ENCODE measurements at regions not wholly inside any gene's neighbourhood (a gene's known extent, or its start where the extent isn't known, plus 50 kb on each side); places are given as distances from the start of the nearest gene placed in this dataset.

GRCh38 chr6:134117409-134117808 lies 65.0 kb upstream of the SLC2A12 start:
- Mint-ChIP-seq H3K9me3 (ENCODE audit: low read depth, unreplicated experiment) (no peaks in the 10 kb centered on the region), H3K27ac (ENCODE audit: unreplicated experiment) (no peak overlapping the region)

DNA sequence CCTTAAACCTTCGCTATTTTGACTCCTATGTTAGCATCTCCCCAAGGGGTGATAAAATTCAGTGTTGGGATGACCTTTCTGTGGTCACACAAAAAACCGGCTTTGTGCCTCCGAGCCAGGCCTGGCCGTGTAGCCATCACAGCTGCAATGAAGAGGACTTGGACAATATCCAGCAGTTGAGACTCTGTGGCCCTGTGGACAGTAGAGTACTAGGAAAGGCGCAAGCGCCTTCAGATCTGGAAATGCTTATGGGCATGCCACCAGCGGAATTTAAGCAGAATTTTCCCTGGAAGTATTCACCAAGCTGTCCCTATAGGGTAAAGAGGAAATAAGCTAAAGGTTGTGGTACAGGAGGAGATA lies 63.3 kb upstream of the SLC2A12 start:
- Mint-ChIP-seq H3K27ac (ENCODE audit: unreplicated experiment) (no peak overlapping the region), H3K36me3 (ENCODE audit: insufficient read depth, unreplicated experiment) (peaks cover 6% of the 10 kb centered on the region), H3K4me3 (ENCODE audit: low read depth, unreplicated experiment) (no peak overlapping the region), H3K4me1 (ENCODE audit: low read depth, unreplicated experiment) (no peaks in the 10 kb centered on the region), H3K9me3 (ENCODE audit: low read depth, unreplicated experiment) (no peaks in the 10 kb centered on the region), H3K27me3 (ENCODE audit: unreplicated experiment) (peaks cover 23% of the 10 kb centered on the region)
- TF ChIP-seq, protein P1, sequence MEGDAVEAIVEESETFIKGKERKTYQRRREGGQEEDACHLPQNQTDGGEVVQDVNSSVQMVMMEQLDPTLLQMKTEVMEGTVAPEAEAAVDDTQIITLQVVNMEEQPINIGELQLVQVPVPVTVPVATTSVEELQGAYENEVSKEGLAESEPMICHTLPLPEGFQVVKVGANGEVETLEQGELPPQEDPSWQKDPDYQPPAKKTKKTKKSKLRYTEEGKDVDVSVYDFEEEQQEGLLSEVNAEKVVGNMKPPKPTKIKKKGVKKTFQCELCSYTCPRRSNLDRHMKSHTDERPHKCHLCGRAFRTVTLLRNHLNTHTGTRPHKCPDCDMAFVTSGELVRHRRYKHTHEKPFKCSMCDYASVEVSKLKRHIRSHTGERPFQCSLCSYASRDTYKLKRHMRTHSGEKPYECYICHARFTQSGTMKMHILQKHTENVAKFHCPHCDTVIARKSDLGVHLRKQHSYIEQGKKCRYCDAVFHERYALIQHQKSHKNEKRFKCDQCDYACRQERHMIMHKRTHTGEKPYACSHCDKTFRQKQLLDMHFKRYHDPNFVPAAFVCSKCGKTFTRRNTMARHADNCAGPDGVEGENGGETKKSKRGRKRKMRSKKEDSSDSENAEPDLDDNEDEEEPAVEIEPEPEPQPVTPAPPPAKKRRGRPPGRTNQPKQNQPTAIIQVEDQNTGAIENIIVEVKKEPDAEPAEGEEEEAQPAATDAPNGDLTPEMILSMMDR (IDR thresholded peaks at IDR 0.05; ENCODE audit: unreplicated experiment): no peak
- intact Hi-C loops (cut with micrococcal nuclease; ENCODE audit: unreplicated experiment): no loop called here
- CTCF ChIA-PET: no interaction called here
- no peak for DNase-seq
- BruUV-seq (replicated peaks): no TSS peak

More at GRCh38 chr6:134117409-134117808, 65.0 kb upstream of the SLC2A12 start:
- intact Hi-C loops (cut with micrococcal nuclease; ENCODE audit: unreplicated experiment): no loop called here
- H3K4me3 Mint-ChIP-seq (ENCODE audit: low read depth, unreplicated experiment): no peak overlapping the region
- H3K4me1 Mint-ChIP-seq (ENCODE audit: low read depth, unreplicated experiment): no peaks in the 10 kb centered on the region
- CTCF ChIA-PET: interaction anchor here (0.6 kb wide), 1 partner anchor 692 kb away, joined by 6 read pairs; no protein-coding TSS in a partner anchor
- TF ChIP-seq, protein P1 (IDR thresholded peaks at IDR 0.05; ENCODE audit: unreplicated experiment): no peak
- no TSS peak for BruUV-seq (replicated peaks)
- H3K36me3 Mint-ChIP-seq (ENCODE audit: insufficient read depth, unreplicated experiment): no peaks in the 10 kb centered on the region
- no peak for DNase-seq
- peaks cover 23% of the 10 kb centered on the region for H3K27me3 Mint-ChIP-seq (ENCODE audit: unreplicated experiment)

GRCh38 chr6:134114918-134115714 lies 62.7 kb upstream of the SLC2A12 start:
- Mint-ChIP-seq H3K27ac (ENCODE audit: unreplicated experiment) (no peak overlapping the region), H3K36me3 (ENCODE audit: insufficient read depth, unreplicated experiment) (peaks cover 7% of the 10 kb centered on the region), H3K4me3 (ENCODE audit: low read depth, unreplicated experiment) (no peak overlapping the region), H3K4me1 (ENCODE audit: low read depth, unreplicated experiment) (no peaks in the 10 kb centered on the region), H3K27me3 (ENCODE audit: unreplicated experiment) (peaks cover 23% of the 10 kb centered on the region), H3K9me3 (ENCODE audit: low read depth, unreplicated experiment) (no peaks in the 10 kb centered on the region)
- CTCF ChIA-PET: no interaction called here
- BruUV-seq (replicated peaks): no TSS peak
- TF ChIP-seq, protein P1 (IDR thresholded peaks at IDR 0.05; ENCODE audit: unreplicated experiment): no peak
- intact Hi-C loops (cut with micrococcal nuclease; ENCODE audit: unreplicated experiment): no loop called here
- DNase-seq: no peak

DNA sequence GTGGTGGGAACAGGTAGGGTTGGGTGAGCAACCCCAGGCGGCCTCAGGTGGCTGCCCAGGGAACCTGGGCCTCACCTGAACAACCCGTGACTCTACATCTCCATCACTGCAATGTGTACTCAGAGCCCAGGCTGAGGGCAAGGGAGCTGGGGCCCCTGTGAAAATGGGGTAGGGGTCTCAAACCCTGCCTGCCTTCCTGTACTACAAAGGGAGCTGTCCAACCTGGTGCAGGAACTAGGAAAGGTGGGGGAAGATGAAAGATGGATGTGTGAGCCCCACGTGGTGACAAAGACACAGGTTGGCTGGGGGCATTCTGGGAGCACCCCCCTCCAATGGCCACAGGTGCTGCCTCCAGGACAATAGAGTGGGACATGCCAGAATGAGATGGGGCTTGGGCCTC lies 62.1 kb upstream of the SLC2A12 start:
- H3K9me3 Mint-ChIP-seq (ENCODE audit: low read depth, unreplicated experiment): no peaks in the 10 kb centered on the region
- TF ChIP-seq, protein P1 (IDR thresholded peaks at IDR 0.05; ENCODE audit: unreplicated experiment): no peak
- intact Hi-C loops (cut with micrococcal nuclease; ENCODE audit: unreplicated experiment): no loop called here
- no peak overlapping the region for H3K4me3 Mint-ChIP-seq (ENCODE audit: low read depth, unreplicated experiment)
- no peak for DNase-seq
- peaks cover 23% of the 10 kb centered on the region for H3K27me3 Mint-ChIP-seq (ENCODE audit: unreplicated experiment)
- no TSS peak for BruUV-seq (replicated peaks)
- H3K27ac Mint-ChIP-seq (ENCODE audit: unreplicated experiment): no peak overlapping the region
- CTCF ChIA-PET: no interaction called here
- H3K4me1 Mint-ChIP-seq (ENCODE audit: low read depth, unreplicated experiment): no peaks in the 10 kb centered on the region
- peaks cover 7% of the 10 kb centered on the region for H3K36me3 Mint-ChIP-seq (ENCODE audit: insufficient read depth, unreplicated experiment)

Measured in Calu3 (cell line).